Pulmonary artery endothelial cell (primary cell): ENCODE measurements at regions not wholly inside any gene's neighbourhood (a gene's known extent, or its start where the extent isn't known, plus 50 kb on each side); places are given as distances from the start of the nearest gene placed in this dataset.
"Not testable (repeated sequence)": the region's sequence is repeated elsewhere in the genome, so short reads cannot be mapped to it uniquely, and the experiment has no call there.

ENCODE experiments used
- DNase-seq: peaks from one replicate; pipeline ENCODE4 v3.0.0-alpha.2; 2011; ENCODE audit warnings: low read depth, low spot score

GRCh38 chr15:98549741-98550140, 98.6 kb upstream of the IGF1R start:
- no peak for DNase-seq

DNA sequence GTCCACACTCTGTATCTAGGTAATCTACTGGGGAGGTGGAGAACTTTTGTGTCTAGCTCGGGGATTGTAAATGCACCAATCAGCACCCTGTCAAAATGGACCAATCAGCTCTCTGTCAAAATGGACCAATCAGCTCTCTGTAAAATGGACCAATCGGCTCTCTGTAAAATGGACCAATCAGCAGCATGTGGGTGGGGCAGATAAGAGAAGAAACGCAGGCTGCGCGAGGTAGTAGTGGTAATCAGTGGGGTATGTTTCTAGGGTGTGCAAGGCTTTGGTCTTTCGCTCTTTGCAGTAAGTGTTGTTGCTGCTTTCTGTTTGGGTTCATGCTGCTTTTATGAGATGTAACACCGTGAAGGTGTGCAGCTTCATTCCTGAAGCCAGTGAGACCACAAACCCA, 98.0 kb upstream of the IGF1R start:
- DNase-seq: not testable (repeated sequence)

DNA sequence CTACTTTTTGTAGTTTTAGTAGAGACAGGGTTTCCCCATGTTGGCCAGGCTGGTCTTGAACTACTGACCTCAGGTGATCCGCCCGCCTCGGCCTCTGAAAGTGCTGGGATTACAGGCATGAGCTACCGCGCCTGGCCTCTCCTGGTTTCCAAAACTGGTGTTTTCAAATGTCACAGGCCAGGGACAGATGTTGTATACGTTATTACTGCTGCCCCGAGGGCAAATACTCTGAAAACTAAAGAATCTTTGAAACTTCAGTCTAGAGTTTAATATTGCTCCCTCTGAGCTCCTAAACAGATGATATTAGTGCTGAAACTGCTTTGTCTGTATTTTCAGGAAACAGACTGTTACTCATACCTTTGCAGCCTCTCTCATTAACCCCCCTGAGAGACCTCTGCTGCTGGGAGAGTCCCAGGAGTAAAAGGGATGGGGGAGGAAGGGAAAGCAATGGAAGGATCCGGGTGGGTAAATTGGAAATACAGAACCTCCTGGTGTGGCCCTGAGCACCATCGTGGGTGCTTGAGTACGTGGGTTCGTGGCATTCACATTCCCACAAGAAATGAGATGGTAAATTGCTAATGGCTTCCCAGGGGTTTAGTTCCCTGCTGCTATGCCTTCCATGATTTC, 96.3 kb upstream of the IGF1R start:
- no peak for DNase-seq

DNA sequence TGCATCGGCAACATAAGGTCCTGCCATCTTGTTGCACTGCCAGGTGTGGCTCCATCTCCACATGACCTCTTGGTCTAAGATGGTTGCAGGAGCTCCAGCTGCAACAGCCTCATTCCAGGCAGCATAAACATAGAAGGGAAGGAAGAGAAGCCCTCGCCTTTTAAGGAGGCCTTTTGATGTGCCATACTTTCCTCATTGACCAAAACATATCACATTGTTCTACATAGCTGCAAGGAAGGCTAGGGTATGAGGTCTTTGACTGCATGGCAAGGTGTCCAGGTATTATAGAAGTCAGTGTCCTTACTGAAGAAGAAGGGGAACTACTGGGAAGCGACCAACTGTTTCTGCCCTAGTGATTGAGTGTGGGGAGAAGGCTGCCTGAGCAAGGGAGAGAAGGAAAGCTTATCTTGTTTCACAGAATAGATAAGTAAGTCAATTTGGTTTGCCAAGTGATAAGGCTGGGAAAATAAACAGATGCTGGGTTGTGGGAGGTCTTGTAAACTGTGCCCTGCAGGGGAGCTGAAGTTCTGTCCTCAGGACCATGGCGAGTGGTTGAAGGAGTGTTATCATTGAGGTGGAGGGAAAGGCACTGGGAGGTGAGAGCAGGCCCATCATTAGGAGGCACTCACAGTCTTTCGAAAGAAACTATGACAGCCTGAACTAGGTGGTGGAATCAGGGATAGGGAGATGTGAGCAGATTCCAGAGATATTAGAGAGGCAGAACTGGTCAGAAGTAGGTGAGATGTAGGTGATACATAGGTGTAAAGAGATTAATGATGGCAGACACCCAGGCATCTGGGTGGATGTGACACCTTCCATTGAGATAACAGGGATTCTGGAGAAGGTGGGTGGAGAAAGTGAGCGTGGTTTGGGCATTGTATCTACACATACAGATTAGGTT, 93.8 kb upstream of the IGF1R start:
- DNase-seq: no peak

- DNase-seq: no peak
These were observed 93.2 kb upstream of the IGF1R start for GRCh38 chr15:98555173-98555515.

DNA sequence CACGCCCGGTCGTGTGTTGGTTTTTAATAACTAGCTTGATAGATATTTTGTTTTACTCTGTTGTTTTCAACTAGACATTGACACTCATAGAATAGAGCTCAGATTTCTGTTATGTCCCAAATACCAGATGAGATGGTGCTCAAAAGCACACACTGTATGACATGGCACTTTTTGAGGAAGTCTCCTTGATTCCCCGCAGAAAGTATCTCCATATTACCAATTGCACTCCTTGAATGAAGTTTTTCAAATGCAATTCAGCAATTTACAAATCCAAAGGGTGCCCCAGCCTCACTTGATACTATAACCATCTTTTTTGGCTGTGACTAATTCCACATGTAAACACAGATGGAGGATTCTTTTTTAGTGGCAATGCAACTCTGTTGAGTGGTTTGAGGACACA, 92.0 kb upstream of the IGF1R start:
- DNase-seq: no peak

DNA sequence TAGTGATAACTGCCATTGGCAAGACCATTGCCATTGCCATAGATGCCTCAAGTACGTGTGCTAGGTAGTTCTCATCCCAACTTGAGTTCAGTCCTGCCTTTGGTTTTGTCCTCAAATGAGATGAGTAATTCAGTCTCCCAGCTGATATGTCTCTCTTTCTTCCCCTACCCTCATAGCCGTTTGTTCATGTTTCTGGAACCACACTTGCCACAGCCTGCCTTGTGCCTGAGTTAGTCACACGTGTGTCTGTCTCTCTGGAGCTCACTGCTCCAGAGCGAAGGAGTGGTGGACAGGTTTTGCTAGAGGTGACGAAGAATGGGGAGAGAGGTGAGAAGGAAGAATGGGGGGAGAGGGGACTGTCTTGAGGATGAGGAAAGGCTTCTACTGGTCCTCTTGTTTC, 88.0 kb upstream of the IGF1R start:
- DNase-seq: no peak

DNA sequence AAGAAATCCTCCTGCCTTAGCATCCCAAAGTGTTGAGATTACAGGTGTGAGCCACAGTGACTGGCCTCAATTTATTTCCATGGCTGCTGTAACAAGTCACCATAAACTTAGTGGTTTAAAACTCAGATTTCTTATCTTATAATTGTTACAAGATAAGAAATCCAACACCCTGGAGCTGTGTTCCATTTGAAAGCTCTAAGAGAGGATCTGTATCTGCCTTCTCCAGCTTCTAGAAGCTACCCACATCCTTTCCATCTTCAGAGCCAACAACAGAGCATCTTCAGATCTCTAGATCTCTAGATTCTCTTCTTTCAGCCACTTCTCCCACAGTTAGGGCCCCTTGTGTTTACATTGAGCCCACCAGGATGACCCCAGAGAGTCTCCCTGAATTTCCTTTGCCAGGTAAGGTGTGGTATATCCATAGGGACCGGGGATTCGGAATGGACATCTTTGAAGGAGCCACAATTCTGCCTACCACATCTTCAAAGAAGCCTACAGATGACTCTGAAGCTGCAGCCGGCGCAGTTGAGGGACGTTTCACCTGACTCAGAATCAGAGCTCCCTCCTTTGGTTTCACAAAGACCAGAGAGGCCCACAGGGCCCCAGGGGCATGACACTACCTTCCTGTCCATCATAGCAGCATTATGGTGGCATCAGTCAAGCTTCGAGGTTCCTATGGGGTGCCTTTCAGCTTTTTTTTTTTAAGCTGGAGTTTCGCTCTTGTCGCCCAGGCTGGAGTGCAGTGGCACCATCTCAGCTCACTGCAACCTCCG, 87.0 kb upstream of the IGF1R start:
- no peak for DNase-seq

DNA sequence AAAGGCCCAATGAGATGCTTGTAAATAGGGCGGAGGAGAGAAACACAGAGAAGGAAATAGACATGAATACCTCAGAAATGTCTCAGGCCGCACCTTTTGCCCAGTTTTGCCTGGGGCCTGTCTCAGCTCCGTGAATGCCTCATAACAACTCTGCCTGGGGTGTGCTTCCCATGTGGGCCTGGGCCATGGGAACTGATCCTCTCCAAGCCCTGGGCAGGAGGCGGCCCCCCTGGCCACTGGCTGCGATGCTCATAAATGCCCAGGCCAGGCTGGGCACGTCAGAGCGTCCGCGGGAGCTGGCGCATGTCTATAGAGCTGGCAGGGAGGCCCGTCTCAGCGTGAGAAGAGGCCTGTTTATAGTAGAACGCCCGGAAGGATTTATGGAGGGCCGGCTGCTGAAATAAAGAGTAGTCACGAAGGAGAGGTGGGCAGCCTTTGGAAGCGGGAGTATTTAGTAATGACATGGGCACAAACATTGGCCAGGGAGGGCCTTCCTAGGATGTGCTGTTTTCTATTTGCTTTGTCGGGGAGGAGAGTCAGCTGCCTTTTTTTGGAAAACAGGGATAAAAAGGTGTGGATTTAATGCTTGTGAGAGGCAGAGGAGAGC, 85.9 kb upstream of the IGF1R start:
- no peak for DNase-seq

DNA sequence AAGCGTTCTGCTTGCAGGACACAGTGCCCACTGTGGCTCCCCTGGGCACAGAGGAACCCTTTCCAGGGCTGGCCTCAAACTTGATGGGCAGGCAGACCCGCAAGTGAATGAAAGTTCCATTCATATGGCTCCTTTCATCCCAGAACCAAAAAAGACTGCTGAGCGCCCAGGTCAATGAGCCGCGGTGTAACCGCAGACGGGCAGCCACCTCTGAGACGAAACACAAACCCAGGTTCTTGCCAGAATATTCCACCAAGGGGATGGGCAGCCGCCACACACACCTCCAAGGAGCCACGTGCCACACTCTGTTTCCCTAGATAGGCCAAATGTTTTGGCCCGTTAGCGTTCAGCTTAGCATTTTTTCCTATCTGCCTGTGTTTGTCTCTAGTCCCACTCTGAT, 82.8 kb upstream of the IGF1R start:
- DNase-seq: no peak

GRCh38 chr15:98567951-98568350, 80.4 kb upstream of the IGF1R start:
- no peak for DNase-seq

- no peak for DNase-seq
These were observed 79.8 kb upstream of the IGF1R start for GRCh38 chr15:98568382-98569017.

DNA sequence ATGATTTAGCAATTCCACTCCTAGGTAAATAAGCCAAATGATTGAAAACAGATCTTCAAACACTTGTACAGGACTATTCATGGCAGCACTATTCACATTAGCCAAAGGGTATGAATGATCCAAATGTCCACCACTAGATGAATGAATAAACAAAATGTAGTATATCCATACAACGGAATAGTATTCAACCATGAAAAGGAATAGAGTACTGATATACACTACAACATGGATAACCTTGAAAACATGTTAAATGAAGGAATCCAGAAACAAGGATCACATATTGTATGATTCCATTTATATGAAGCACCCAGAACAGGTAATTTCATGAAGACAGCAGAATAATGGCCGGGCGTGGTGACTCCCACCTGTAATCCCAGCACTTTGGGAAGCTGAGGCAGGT, 78.2 kb upstream of the IGF1R start:
- DNase-seq: no peak

GRCh38 chr15:98580572-98580971, 67.8 kb upstream of the IGF1R start:
- no peak for DNase-seq

DNA sequence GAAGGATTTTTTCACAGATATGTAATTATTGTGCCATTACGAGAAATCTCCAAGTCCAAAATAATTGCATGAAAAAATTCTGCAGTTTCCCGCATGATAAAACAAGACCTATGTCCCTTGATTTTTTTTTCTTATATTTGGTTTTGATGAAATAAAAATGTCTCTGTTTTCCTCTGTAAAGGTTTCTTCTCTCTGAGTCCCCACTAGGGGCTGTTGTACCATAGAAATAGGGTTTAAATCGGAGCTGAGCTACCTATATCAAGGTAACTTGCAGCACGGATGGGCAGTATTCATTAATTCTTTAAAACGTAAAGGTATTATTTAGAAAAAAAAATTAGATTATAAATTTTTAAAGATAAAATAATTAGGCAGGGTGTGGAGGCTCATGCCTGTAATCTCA, 66.6 kb upstream of the IGF1R start:
- no peak for DNase-seq

DNA sequence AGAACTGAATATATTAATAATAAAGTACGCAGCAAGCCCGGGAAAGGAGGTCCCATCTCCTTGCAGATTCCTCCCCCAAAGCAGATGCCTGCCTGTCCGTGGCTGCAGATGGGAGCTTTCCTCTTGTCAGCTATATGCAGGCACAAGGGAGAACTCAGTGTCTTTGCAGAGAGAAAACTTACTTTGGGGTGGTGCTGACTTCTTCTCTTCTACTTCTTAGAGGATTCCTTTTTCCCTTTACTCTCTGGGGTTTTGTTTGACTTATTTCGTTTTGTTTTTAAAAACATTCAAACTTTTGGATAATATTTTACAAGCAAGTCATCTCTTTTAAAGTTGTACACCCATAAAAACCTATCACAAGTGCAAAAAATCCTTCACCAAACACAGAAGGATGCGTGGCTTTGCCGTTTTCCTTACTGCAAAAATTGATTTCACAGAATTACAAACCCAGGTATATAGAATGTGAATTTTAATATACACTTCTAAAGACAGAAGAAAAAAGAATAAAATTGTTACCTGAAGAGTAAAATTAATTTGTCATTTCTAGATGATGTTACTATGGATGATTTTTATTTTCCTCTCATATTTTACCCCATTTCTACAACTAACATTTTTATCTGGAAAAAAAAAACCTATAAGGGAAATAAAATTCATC, 65.3 kb upstream of the IGF1R start:
- no peak for DNase-seq

DNA sequence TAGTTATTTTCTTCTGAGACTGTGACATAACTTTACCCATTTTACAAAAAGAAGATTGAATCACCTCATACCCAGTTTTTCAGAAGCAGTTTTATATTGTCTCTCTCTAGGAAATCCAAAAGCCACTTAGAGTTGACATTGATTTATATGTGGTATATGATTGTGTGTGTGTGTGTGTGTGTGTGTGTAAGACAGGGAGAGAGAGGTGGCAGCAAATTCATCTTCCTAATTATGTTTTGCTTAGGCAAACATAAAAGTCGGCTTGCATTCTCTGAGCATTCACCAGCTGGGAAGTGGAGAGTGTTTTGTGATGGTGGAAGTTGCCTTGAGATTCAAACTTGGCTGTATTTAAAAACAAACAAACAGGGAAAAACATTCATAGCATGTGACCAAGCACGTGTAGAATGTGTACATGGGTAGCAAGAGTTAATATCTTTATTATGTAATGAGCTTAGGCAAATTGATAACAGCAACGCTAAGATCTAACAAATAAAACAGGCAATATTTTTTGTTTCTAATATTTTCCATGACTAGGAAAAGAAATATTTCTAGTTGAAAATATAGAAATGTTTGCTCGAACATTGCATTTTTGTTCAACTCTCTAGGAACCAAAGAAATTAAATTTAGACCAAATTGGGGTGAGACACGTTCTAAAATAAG, 64.4 kb upstream of the IGF1R start:
- no peak for DNase-seq

GRCh38 chr15:98586066-98586465, 62.3 kb upstream of the IGF1R start:
- no peak for DNase-seq

DNA sequence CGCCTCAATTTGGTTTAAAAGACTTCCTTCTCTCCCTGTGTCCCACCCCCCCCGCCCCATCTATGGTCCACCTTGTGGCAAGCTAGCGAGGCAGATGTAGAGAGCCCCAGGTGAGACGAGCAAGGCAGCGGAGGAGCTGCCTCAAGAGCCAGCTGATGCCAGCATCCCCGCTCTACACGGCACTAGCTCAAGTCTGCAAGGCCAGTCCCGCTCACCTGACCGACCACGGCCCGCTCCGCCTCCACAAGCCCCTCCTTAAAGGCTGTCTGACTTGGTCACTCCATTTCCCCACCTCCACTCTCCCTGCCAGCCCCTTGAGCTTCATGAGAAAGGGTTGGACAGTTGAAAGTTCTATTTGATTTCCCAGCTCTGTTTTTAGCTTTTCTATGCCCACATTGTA, 56.2 kb upstream of the IGF1R start:
- DNase-seq: no peak

DNA sequence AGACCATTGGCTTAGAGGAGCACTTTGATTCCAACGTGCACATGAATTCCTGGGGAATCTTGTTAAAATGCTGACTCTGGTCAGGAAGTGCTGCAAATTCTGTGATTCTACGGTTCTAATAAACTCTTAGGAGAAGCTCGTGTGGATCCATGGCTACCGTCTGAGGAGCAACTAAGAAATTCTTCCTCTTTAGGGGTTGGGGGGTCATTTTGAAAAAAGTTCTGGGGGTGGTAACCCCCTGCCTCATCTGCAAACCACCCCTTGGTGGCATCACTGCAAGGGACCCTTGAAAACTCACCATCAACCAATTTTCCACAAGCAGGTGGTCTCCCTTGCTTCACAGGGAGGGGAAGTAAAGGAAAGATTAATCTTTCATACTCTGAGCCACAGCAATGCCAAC, 52.2 kb upstream of the IGF1R start:
- DNase-seq: no peak
